ENCODE measurements at regions not wholly inside any gene's neighbourhood (a gene's known extent, or its start where the extent isn't known, plus 50 kb on each side); places are given as distances from the start of the nearest gene placed in this dataset.
A peak's percentile ranks its signal among the peaks of the same experiment; 100 is the strongest.

DNA sequence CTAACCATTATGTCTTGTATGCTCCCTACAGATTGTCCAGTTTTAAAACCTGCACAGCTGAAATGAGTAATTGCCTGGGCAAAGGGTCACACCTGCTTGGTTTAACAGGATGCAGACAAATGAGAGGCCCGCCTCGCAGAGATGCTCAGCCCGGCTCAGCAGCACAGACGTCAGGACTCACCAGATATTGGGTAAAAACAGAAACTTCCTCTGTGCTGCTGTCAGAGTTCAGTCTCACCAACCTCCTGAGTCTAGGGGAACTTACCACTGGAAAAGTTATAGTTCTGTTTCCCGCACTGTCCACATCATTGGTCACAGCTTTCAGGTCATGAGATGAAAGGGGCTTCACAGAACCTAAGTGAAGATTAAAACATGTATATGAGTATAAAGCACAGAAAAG, 152.5 kb downstream of the ESM1 start:
- Mint-ChIP-seq H3K9me3 (peaks cover 0 to 2% (median 0%) of the 10 kb centered on the region in 11 donors), H3K4me1 (peaks cover 0 to 20% (median 18%) of the 10 kb centered on the region in 7 donors), H3K36me3 (no peaks in the 10 kb centered on the region), H3K27me3 (peaks cover 0 to 36% (median 0%) of the 10 kb centered on the region in 5 donors), H3K27ac (peak overlapping the region in 3 of 9 donors; percentile 21 to 29 (median 29)), H3K4me3 (no peak overlapping the region)
- Histone ChIP-seq H3K4me1 (ENCODE audit: control insufficient read depth in 2 of 2, insufficient read depth in 2 of 2, low read length in 2 of 2) (peaks cover 0 to 6% of the 10 kb centered on the region in 2 donors), H3K27me3 (ENCODE audit: control insufficient read depth in 2 of 2, insufficient read depth in 2 of 2, low read length in 2 of 2) (no peaks in the 10 kb centered on the region), H3K27ac (ENCODE audit: low read depth, low read length) (no peak overlapping the region), H3K4me3 (ENCODE audit: low read length) (no peak overlapping the region), H3K36me3 (ENCODE audit: control insufficient read depth in 2 of 3, insufficient read depth in 3 of 3, low read length in 3 of 3) (no peaks in the 10 kb centered on the region), H3K9me3 (ENCODE audit: control insufficient read depth in 2 of 3, low read length in 3 of 3) (no peaks in the 10 kb centered on the region)
- intact Hi-C loops (cut with micrococcal nuclease) = no loop called here
- POLR2A ChIA-PET = interaction anchor here (1.2 kb wide), 1 partner anchor 11 kb away, joined by 3 read pairs; no protein-coding TSS in a partner anchor
- ATAC-seq (peak; percentile 81), DNase-seq (no peak)
- CTCF ChIA-PET = interaction anchor here (1.2 to 1.5 kb wide), 4 partner anchors 11 to 494 kb away, joined by 3 to 6 read pairs (median 4); partner anchors contain the start of gene SNX18

DNA sequence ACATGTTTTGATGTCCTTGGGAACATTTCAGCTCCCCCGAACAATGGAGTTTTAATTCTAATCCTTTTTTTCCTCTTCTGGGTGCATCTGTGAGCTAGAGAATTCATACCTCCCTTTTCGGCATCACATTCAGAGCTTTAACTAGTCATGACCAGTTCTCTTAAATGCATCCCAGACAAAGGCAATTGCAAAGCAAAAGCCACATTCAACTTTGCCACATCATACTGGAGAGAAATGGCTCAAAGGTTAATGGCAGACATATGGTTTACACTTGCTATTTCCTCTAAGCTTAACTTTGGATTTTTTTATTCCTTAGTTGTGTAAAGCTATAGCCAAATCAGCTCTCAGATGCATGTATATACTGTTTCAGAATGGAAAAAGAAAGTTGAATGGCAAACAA, 153.3 kb downstream of the ESM1 start:
- H3K36me3 Mint-ChIP-seq = no peaks in the 10 kb centered on the region
- H3K4me1 Mint-ChIP-seq = peaks cover 0 to 20% (median 18%) of the 10 kb centered on the region in 7 donors
- H3K27ac Mint-ChIP-seq = no peak overlapping the region
- H3K27me3 ChIP-seq (ENCODE audit: control insufficient read depth in 2 of 2, insufficient read depth in 2 of 2, low read length in 2 of 2) = no peaks in the 10 kb centered on the region
- H3K27me3 Mint-ChIP-seq = peaks cover 0 to 38% (median 0%) of the 10 kb centered on the region in 5 donors
- H3K4me3 Mint-ChIP-seq = no peak overlapping the region
- no peak overlapping the region for H3K4me3 ChIP-seq (ENCODE audit: low read length)
- intact Hi-C loops (cut with micrococcal nuclease) = no loop called here
- no peaks in the 10 kb centered on the region for H3K36me3 ChIP-seq (ENCODE audit: control insufficient read depth in 2 of 3, insufficient read depth in 3 of 3, low read length in 3 of 3)
- POLR2A ChIA-PET = interaction anchor here (1.2 kb wide), 1 partner anchor 11 kb away, joined by 3 read pairs; no protein-coding TSS in a partner anchor
- no peak for DNase-seq
- ATAC-seq = no peak
- CTCF ChIA-PET = interaction anchor here (0.6 to 1.5 kb wide), 5 partner anchors 12 to 586 kb away, joined by 3 to 6 read pairs (median 3); partner anchors contain the start of gene SNX18
- H3K27ac ChIP-seq (ENCODE audit: low read depth, low read length) = no peak overlapping the region
- no peaks in the 10 kb centered on the region for H3K9me3 ChIP-seq (ENCODE audit: control insufficient read depth in 2 of 3, low read length in 3 of 3)
- peaks cover 0 to 6% of the 10 kb centered on the region in 2 donors for H3K4me1 ChIP-seq (ENCODE audit: control insufficient read depth in 2 of 2, insufficient read depth in 2 of 2, low read length in 2 of 2)
- H3K9me3 Mint-ChIP-seq = peaks cover 0 to 2% (median 0%) of the 10 kb centered on the region in 11 donors

DNA sequence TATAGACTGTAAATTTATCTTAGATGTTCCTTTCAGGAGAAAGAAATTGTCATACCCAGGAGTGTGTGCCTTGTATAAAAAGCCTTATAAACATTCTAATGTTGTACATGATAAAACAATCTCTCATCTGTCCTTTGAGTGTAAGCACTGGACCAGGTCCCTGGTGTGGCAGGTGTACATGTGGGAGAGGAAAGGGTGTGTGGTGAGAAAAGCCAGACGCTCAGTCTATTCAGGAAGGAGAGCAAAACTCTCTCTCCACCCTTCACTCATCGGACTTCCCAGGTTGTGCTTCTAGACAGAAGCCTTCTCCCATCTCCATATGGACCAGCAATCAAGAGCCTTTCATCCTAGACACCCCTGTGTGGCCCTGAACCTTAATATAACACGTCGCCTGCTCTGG, 154.2 kb downstream of the ESM1 start:
- DNase-seq (no peak), ATAC-seq (no peak)
- peaks cover 0 to 44% (median 0%) of the 10 kb centered on the region in 5 donors for H3K27me3 Mint-ChIP-seq
- H3K4me3 ChIP-seq (ENCODE audit: low read length) = no peak overlapping the region
- no peaks in the 10 kb centered on the region for H3K27me3 ChIP-seq (ENCODE audit: control insufficient read depth in 2 of 2, insufficient read depth in 2 of 2, low read length in 2 of 2)
- H3K9me3 Mint-ChIP-seq = peaks cover 0 to 2% (median 0%) of the 10 kb centered on the region in 11 donors
- H3K4me3 Mint-ChIP-seq = no peak overlapping the region
- no peak overlapping the region for H3K27ac Mint-ChIP-seq
- peaks cover 0 to 20% (median 18%) of the 10 kb centered on the region in 7 donors for H3K4me1 Mint-ChIP-seq
- H3K4me1 ChIP-seq (ENCODE audit: control insufficient read depth in 2 of 2, insufficient read depth in 2 of 2, low read length in 2 of 2) = peaks cover 0 to 6% of the 10 kb centered on the region in 2 donors
- no peaks in the 10 kb centered on the region for H3K9me3 ChIP-seq (ENCODE audit: control insufficient read depth in 2 of 3, low read length in 3 of 3)
- ChIA-PET CTCF (interaction anchor here (0.6 to 1.5 kb wide), 2 partner anchors 13 to 60 kb away, joined by 3 read pairs; no protein-coding TSS in a partner anchor), POLR2A (no interaction called here)
- no peak overlapping the region for H3K27ac ChIP-seq (ENCODE audit: low read depth, low read length)
- no peaks in the 10 kb centered on the region for H3K36me3 Mint-ChIP-seq
- intact Hi-C loops (cut with micrococcal nuclease) = no loop called here
- H3K36me3 ChIP-seq (ENCODE audit: control insufficient read depth in 2 of 3, insufficient read depth in 3 of 3, low read length in 3 of 3) = no peaks in the 10 kb centered on the region

DNA sequence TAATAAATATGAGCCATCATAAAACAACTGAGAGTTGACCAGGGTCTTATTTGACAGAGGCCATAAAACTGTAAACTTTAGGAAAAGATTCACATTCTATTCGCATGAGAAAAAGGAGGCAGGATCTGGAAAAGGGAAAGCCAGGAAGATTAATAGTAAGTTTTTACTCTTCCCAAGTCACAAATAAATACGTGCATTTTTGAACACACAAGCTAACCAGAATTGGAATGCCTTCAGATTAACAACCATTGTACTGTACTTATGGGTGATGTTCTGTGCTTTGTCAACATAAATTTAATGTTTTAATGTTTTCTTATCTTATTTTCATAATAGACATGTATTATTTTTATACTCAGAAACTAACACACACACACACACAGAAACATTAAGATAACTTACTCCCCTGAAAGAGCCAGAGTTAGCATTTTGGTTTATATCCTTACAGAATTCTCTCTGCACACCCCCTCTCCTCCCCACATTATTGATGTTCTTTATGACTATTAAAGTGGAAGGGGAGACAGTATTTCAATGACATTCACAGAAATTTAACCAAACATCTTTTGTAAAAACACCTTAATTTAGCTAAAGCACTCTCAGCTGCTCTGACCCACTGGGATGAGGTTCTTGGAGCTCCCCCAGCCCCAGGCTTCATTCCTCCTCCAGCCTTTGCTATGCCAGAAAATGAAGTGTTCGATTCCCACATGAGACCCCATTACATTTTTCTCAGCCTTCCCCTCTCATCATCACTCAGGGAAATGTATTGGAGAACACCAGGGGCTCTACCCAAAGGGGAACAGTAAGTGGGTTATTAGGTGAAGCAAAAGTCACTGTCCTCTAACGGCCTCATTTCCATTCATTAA, 155.5 kb downstream of the ESM1 start:
- DNase-seq (no peak), ATAC-seq (no peak)
- no peak overlapping the region for H3K27ac ChIP-seq (ENCODE audit: low read depth, low read length)
- peaks cover 0 to 6% of the 10 kb centered on the region in 2 donors for H3K4me1 ChIP-seq (ENCODE audit: control insufficient read depth in 2 of 2, insufficient read depth in 2 of 2, low read length in 2 of 2)
- no peak overlapping the region for H3K4me3 ChIP-seq (ENCODE audit: low read length)
- Mint-ChIP-seq H3K36me3 (peaks cover 0 to 5% (median 0%) of the 10 kb centered on the region in 5 donors), H3K9me3 (peaks cover 0 to 5% (median 0%) of the 10 kb centered on the region in 11 donors), H3K4me1 (peaks cover 0 to 20% (median 18%) of the 10 kb centered on the region in 7 donors), H3K4me3 (no peak overlapping the region), H3K27ac (no peak overlapping the region), H3K27me3 (peaks cover 0 to 45% (median 0%) of the 10 kb centered on the region in 5 donors)
- no peaks in the 10 kb centered on the region for H3K27me3 ChIP-seq (ENCODE audit: control insufficient read depth in 2 of 2, insufficient read depth in 2 of 2, low read length in 2 of 2)
- H3K9me3 ChIP-seq (ENCODE audit: control insufficient read depth in 2 of 3, low read length in 3 of 3) = no peaks in the 10 kb centered on the region
- CTCF ChIA-PET = interaction anchor here (0.8 kb wide), 1 partner anchor 37 kb away, joined by 3 read pairs; no protein-coding TSS in a partner anchor
- intact Hi-C loops (cut with micrococcal nuclease) = no loop called here
- H3K36me3 ChIP-seq (ENCODE audit: control insufficient read depth in 2 of 3, insufficient read depth in 3 of 3, low read length in 3 of 3) = no peaks in the 10 kb centered on the region
- POLR2A ChIA-PET = interaction anchor here (0.6 kb wide), 1 partner anchor 36 kb away, joined by 3 read pairs; no protein-coding TSS in a partner anchor

DNA sequence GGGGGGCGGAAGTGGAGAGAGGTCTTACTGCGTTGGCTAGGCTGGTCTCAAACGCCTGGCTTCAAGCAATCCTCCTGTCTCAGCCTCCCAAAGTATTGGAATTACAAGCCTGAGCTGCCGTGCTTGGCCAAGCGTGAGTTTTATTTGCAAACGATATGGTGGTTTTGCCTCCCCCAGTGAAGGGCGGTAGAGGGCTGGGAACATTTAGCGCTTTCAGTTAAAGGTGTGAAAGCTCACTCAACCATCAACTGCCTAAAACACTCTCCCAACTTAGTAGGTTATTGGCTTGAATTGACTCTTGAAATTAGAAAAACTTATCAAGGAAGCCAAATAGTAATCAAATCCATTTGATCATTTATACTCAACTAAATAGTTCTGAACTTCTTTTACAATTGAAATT, 156.3 kb downstream of the ESM1 start:
- no peak overlapping the region for H3K4me3 Mint-ChIP-seq
- Histone ChIP-seq H3K27ac (ENCODE audit: low read depth, low read length) (no peak overlapping the region), H3K9me3 (ENCODE audit: control insufficient read depth in 2 of 3, low read length in 3 of 3) (no peaks in the 10 kb centered on the region), H3K27me3 (ENCODE audit: control insufficient read depth in 2 of 2, insufficient read depth in 2 of 2, low read length in 2 of 2) (no peaks in the 10 kb centered on the region), H3K36me3 (ENCODE audit: control insufficient read depth in 2 of 3, insufficient read depth in 3 of 3, low read length in 3 of 3) (no peaks in the 10 kb centered on the region), H3K4me1 (ENCODE audit: control insufficient read depth in 2 of 2, insufficient read depth in 2 of 2, low read length in 2 of 2) (peaks cover 0 to 3% of the 10 kb centered on the region in 2 donors), H3K4me3 (ENCODE audit: low read length) (no peak overlapping the region)
- H3K4me1 Mint-ChIP-seq = peaks cover 0 to 17% (median 14%) of the 10 kb centered on the region in 7 donors
- no peak overlapping the region for H3K27ac Mint-ChIP-seq
- intact Hi-C loops (cut with micrococcal nuclease) = no loop called here
- DNase-seq = no peak
- ATAC-seq = no peak
- peaks cover 0 to 5% (median 0%) of the 10 kb centered on the region in 11 donors for H3K9me3 Mint-ChIP-seq
- peaks cover 0 to 5% (median 0%) of the 10 kb centered on the region in 5 donors for H3K36me3 Mint-ChIP-seq
- ChIA-PET CTCF (no interaction called here), POLR2A (no interaction called here)
- peaks cover 0 to 46% (median 0%) of the 10 kb centered on the region in 5 donors for H3K27me3 Mint-ChIP-seq

DNA sequence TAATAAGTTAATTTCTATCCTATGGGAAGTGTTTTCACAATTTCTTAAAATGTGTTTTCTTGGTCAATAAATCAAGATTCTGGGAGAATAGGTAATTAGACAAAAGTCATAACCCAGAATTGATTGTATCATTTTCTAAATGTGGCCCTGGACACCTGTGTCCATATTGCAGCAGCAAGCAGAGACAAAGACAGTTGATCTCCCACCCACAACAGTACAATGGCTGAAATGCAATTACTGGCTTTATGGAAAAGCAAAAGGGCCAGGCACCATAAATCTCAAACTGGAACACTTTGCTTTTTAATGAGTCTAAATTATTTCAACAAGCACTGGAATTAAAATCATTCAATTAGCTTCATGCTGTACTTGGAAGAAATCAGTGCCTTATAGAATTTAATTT, 157.2 kb downstream of the ESM1 start:
- CTCF ChIA-PET = no interaction called here
- intact Hi-C loops (cut with micrococcal nuclease) = no loop called here

More for the DNA sequence above, 157.2 kb downstream of the ESM1 start:
- POLR2A ChIA-PET = no interaction called here
- ATAC-seq (no peak), DNase-seq (no peak)
- peaks cover 0 to 12% (median 5%) of the 10 kb centered on the region in 7 donors for H3K4me1 Mint-ChIP-seq
- H3K4me3 Mint-ChIP-seq = no peak overlapping the region
- Histone ChIP-seq H3K4me3 (ENCODE audit: low read length) (no peak overlapping the region), H3K27ac (ENCODE audit: low read depth, low read length) (no peak overlapping the region), H3K27me3 (ENCODE audit: control insufficient read depth in 2 of 2, insufficient read depth in 2 of 2, low read length in 2 of 2) (no peaks in the 10 kb centered on the region), H3K4me1 (ENCODE audit: control insufficient read depth in 2 of 2, insufficient read depth in 2 of 2, low read length in 2 of 2) (no peaks in the 10 kb centered on the region), H3K9me3 (ENCODE audit: control insufficient read depth in 2 of 3, low read length in 3 of 3) (no peaks in the 10 kb centered on the region), H3K36me3 (ENCODE audit: control insufficient read depth in 2 of 3, insufficient read depth in 3 of 3, low read length in 3 of 3) (no peaks in the 10 kb centered on the region)
- H3K27me3 Mint-ChIP-seq = peaks cover 0 to 48% (median 0%) of the 10 kb centered on the region in 5 donors
- H3K36me3 Mint-ChIP-seq = peaks cover 0 to 5% (median 0%) of the 10 kb centered on the region in 5 donors
- H3K9me3 Mint-ChIP-seq = peaks cover 0 to 5% (median 0%) of the 10 kb centered on the region in 11 donors
- H3K27ac Mint-ChIP-seq = no peak overlapping the region
